GM12875 (cell line): ENCODE measurements at regions not wholly inside any gene's neighbourhood (a gene's known extent, or its start where the extent isn't known, plus 50 kb on each side); places are given as distances from the start of the nearest gene placed in this dataset.

Experiments used
- H3K4me3 ChIP-seq: one replicate; pipeline ENCODE4 v1.5.1; 2011; ENCODE audit warnings: low read depth, low read length, control low read depth
- CTCF ChIP-seq: IDR thresholded peaks from 2 replicates; pipeline ENCODE4 v1.5.1; 2011; ENCODE audit warnings: low read depth, mild to moderate bottlenecking, control low read depth, inconsistent platforms, low read length, moderate library complexity, borderline replicate concordance; ENCODE audit not compliant: insufficient read depth

- H3K4me3 ChIP-seq, result no peak overlapping the region
- TF ChIP-seq CTCF, result no peak
These were observed 1058.3 kb upstream of the RBFOX1 start for GRCh38 chr16:6274351-6274750.

- no peak for TF ChIP-seq CTCF
These were observed 1065.0 kb upstream of the RBFOX1 start for GRCh38 chr16:6267682-6268081.

GRCh38 chr16:6266703-6267102 is 1065.9 kb upstream of the RBFOX1 start:
- no peak overlapping the region for H3K4me3 ChIP-seq
- TF ChIP-seq CTCF, result no peak

More at GRCh38 chr16:6267682-6268081, 1065.0 kb upstream of the RBFOX1 start:
- no peak overlapping the region for H3K4me3 ChIP-seq

- TF ChIP-seq CTCF, result no peak
- no peak overlapping the region for H3K4me3 ChIP-seq
These were observed 1066.7 kb upstream of the RBFOX1 start for GRCh38 chr16:6265968-6266367.

GRCh38 chr16:6258056-6258455 is 1074.6 kb upstream of the RBFOX1 start:
- TF ChIP-seq CTCF, result no peak
- H3K4me3 ChIP-seq, result no peak overlapping the region

GRCh38 chr16:6252541-6252940 is 1080.1 kb upstream of the RBFOX1 start:
- H3K4me3 ChIP-seq, result no peak overlapping the region
- TF ChIP-seq CTCF, result no peak

- no peak for TF ChIP-seq CTCF
- H3K4me3 ChIP-seq, result no peak overlapping the region
These were observed 1082.1 kb upstream of the RBFOX1 start for GRCh38 chr16:6250511-6250910.
